ENCODE measurements at regions not wholly inside any gene's neighbourhood (a gene's known extent, or its start where the extent isn't known, plus 50 kb on each side); places are given as distances from the start of the nearest gene placed in this dataset.

- Histone ChIP-seq H4K8ac (ENCODE audit: extremely low read depth, insufficient read depth, low read length) (no peak overlapping the region), H3K36me3 (ENCODE audit: control insufficient read depth in 2 of 4, insufficient read depth in 4 of 4, low read length in 3 of 4) (no peaks in the 10 kb centered on the region), H3K18ac (ENCODE audit: extremely low read depth, low read length) (no peak overlapping the region), H3K14ac (ENCODE audit: insufficient read length) (no peak overlapping the region), H4K20me1 (replicated peaks in 1 of 2; ENCODE audit: control insufficient read depth in 1 of 2, insufficient read depth in 2 of 2, low read length in 2 of 2) (no peaks in the 10 kb centered on the region), H2BK5ac (ENCODE audit: low read depth, low read length) (no peak overlapping the region), H3K4me1 (replicated peaks in 1 of 4; ENCODE audit: control insufficient read depth in 3 of 4, insufficient read depth in 4 of 4, low read length in 3 of 4) (peaks cover 0 to 2% (median 0%) of the 10 kb centered on the region in 4 experiments; a peak in 3 of 7 replicates), H2BK20ac (ENCODE audit: low read length) (no peak overlapping the region), H3K79me2 (ENCODE audit: control insufficient read depth in 1 of 2, insufficient read depth in 2 of 2, low read length in 2 of 2) (no peaks in the 10 kb centered on the region), H2BK15ac (ENCODE audit: low read length) (no peak overlapping the region), H3K4me2 (ENCODE audit: insufficient read depth in 1 of 2, low read depth in 2 of 2, low read length in 2 of 2) (no peak overlapping the region), H3K23me2 (ENCODE audit: low read depth, low read length) (no peaks in the 10 kb centered on the region), H2BK12ac (ENCODE audit: low read depth, low read length) (no peak overlapping the region), H3K23ac (ENCODE audit: insufficient read length) (no peak overlapping the region), H4K5ac (ENCODE audit: insufficient read length, low read depth, low read length) (no peak overlapping the region), H2AFZ (ENCODE audit: low read length) (no peak overlapping the region), H3K4me3 (ENCODE audit: extremely low read depth in 1 of 4, insufficient read depth in 2 of 4, low read depth in 3 of 4, low read length in 4 of 4) (no peak overlapping the region), H2AK5ac (ENCODE audit: low read depth, low read length) (no peak overlapping the region), H3K27me3 (replicated peaks in 1 of 4; ENCODE audit: control insufficient read depth in 3 of 4, extremely low read depth in 1 of 4, insufficient read depth in 3 of 4, low read length in 3 of 4) (no peaks in the 10 kb centered on the region), H3K4ac (replicated peaks; ENCODE audit: insufficient read length, low read depth, low read length) (no peak overlapping the region), H3K9me3 (ENCODE audit: insufficient read depth in 2 of 2, low read depth in 1 of 2, low read length in 1 of 2) (no peaks in the 10 kb centered on the region), H4K91ac (replicated peaks; ENCODE audit: insufficient read length, low read length) (no peak overlapping the region), H3K9ac (replicated peaks in 1 of 4; ENCODE audit: extremely low read depth in 1 of 4, low read depth in 3 of 4, low read length in 3 of 4) (no peak overlapping the region), H3K56ac (replicated peaks; ENCODE audit: insufficient read length, low read depth, low read length) (no peak overlapping the region), H2BK120ac (replicated peaks; ENCODE audit: low read depth, low read length) (no peak overlapping the region), H3K27ac (ENCODE audit: low read depth, low read length) (no peak overlapping the region), H3K79me1 (ENCODE audit: low read depth, low read length) (no peaks in the 10 kb centered on the region)
- WGBS, 2 experiments (ENCODE audit: extremely low coverage in 1 of 2, insufficient coverage in 1 of 2, insufficient read length in 1 of 2, insufficient replicate concordance in 2 of 2, low coverage in 1 of 2, low lambda C conversion rate in 2 of 2, missing lambda C conversion rate in 1 of 2), result 100% methylated on average over 1 of the region's 1 CpG; no CpG with 5 or more reads in 1 of the 2 experiments
- CTCF ChIA-PET (ENCODE audit: partially characterized antibody), result interaction anchor here (0.6 to 0.8 kb wide), 2 partner anchors 9 to 649 kb away, joined by 3 read pairs; no protein-coding TSS in a partner anchor
- POLR2A ChIA-PET (ENCODE audit: partially characterized antibody), result no interaction called here
- DNase-seq (ENCODE audit: low read depth in 1 of 2, low spot score in 2 of 2) (no peak), FAIRE-seq (no peak)
- TF ChIP-seq CREB1 (IDR thresholded peaks at IDR 0.05) (no peak), HDAC2 (IDR thresholded peaks at IDR 0.05; ENCODE audit: borderline replicate concordance in 1 of 2, low read depth in 2 of 2, low read length in 2 of 2) (no peak), CHD2 (IDR thresholded peaks at IDR 0.05; ENCODE audit: low read length) (no peak), EZH2 (IDR thresholded peaks at IDR 0.05; ENCODE audit: low read depth, low read length, severe bottlenecking) (no peak), SRF (IDR thresholded peaks at IDR 0.05; ENCODE audit: low read depth, low read length) (no peak), POU5F1 (IDR thresholded peaks at IDR 0.05; ENCODE audit: low read depth, low read length) (no peak), SP2 (IDR thresholded peaks at IDR 0.05; ENCODE audit: low read length) (no peak), ASH2L (IDR thresholded peaks at IDR 0.05; ENCODE audit: low read length) (no peak), GABPA (IDR thresholded peaks at IDR 0.05; ENCODE audit: borderline replicate concordance, insufficient read depth, low read length) (no peak), TAF7 (optimal IDR thresholded peaks at IDR 0.05; ENCODE audit: borderline replicate concordance, low read depth, low read length) (no peak), JUN (IDR thresholded peaks at IDR 0.05; ENCODE audit: low read depth, low read length) (no peak)
These were observed 722.6 kb upstream of the TENM4 start for GRCh38 chr11:80163441-80163840.

Data from H1 (cell line).